ENCODE measurements at regions not wholly inside any gene's neighbourhood (a gene's known extent, or its start where the extent isn't known, plus 50 kb on each side); places are given as distances from the start of the nearest gene placed in this dataset.

DNA sequence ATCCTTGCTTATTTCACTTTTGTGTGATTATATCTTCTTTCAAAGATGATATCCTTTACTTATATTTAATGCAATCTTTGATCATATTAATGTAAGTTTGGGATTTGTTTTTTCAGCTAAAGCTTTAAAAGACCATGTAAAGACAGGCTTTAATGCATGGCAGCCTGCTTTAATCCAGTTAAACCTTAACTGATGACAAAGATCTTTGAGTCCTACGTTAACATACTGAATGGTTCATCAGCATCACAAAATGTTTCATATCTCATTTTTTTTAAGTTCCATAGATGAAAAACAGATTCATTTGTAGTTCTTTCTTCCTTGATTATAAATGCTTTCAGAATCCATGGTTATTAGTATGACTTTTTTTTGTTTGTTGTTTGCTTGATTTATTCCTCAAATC, 1102.8 kb downstream of the FSTL5 start:
- TF ChIP-seq, protein P1, sequence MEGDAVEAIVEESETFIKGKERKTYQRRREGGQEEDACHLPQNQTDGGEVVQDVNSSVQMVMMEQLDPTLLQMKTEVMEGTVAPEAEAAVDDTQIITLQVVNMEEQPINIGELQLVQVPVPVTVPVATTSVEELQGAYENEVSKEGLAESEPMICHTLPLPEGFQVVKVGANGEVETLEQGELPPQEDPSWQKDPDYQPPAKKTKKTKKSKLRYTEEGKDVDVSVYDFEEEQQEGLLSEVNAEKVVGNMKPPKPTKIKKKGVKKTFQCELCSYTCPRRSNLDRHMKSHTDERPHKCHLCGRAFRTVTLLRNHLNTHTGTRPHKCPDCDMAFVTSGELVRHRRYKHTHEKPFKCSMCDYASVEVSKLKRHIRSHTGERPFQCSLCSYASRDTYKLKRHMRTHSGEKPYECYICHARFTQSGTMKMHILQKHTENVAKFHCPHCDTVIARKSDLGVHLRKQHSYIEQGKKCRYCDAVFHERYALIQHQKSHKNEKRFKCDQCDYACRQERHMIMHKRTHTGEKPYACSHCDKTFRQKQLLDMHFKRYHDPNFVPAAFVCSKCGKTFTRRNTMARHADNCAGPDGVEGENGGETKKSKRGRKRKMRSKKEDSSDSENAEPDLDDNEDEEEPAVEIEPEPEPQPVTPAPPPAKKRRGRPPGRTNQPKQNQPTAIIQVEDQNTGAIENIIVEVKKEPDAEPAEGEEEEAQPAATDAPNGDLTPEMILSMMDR (IDR thresholded peaks at IDR 0.05; ENCODE audit: poor library complexity, severe bottlenecking): no peak
- TF ChIP-seq POLR2AphosphoS5 (IDR thresholded peaks at IDR 0.05) (no peak), EP300 (conservative IDR thresholded peaks at IDR 0.05; ENCODE audit: poor library complexity, severe bottlenecking) (no peak), EZH2 (IDR thresholded peaks at IDR 0.05; ENCODE audit: borderline replicate concordance, insufficient read depth, low read length, poor library complexity, severe bottlenecking) (no peak), RAD21 (conservative IDR thresholded peaks at IDR 0.05) (no peak), SMC3 (conservative IDR thresholded peaks at IDR 0.05; ENCODE audit: poor library complexity) (no peak)
- TF ChIP-seq, protein P2, sequence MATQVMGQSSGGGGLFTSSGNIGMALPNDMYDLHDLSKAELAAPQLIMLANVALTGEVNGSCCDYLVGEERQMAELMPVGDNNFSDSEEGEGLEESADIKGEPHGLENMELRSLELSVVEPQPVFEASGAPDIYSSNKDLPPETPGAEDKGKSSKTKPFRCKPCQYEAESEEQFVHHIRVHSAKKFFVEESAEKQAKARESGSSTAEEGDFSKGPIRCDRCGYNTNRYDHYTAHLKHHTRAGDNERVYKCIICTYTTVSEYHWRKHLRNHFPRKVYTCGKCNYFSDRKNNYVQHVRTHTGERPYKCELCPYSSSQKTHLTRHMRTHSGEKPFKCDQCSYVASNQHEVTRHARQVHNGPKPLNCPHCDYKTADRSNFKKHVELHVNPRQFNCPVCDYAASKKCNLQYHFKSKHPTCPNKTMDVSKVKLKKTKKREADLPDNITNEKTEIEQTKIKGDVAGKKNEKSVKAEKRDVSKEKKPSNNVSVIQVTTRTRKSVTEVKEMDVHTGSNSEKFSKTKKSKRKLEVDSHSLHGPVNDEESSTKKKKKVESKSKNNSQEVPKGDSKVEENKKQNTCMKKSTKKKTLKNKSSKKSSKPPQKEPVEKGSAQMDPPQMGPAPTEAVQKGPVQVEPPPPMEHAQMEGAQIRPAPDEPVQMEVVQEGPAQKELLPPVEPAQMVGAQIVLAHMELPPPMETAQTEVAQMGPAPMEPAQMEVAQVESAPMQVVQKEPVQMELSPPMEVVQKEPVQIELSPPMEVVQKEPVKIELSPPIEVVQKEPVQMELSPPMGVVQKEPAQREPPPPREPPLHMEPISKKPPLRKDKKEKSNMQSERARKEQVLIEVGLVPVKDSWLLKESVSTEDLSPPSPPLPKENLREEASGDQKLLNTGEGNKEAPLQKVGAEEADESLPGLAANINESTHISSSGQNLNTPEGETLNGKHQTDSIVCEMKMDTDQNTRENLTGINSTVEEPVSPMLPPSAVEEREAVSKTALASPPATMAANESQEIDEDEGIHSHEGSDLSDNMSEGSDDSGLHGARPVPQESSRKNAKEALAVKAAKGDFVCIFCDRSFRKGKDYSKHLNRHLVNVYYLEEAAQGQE (IDR thresholded peaks at IDR 0.05; ENCODE audit: borderline replicate concordance): no peak

Data from neural cell (in vitro differentiated cells).